MM.1S (cell line): ENCODE measurements at regions not wholly inside any gene's neighbourhood (a gene's known extent, or its start where the extent isn't known, plus 50 kb on each side); places are given as distances from the start of the nearest gene placed in this dataset.

Experiments used
- DNase-seq: peaks from one replicate; pipeline ENCODE4 v3.0.0-alpha.2; 2015
- H2AFZ ChIP-seq: fragments of 300-600 bp; sonication (generic); 2 replicates; pipeline ENCODE4 v1.6.0; 2016; ENCODE audit warnings: antibody characterized with exemption, low read length
- H3F3A ChIP-seq: fragments of 300-600 bp; sonication (generic); 2 replicates; pipeline ENCODE4 v1.6.1; 2016; ENCODE audit warnings: mild to moderate bottlenecking, antibody characterized with exemption, low read length, moderate library complexity, mixed read lengths; ENCODE audit not compliant: insufficient read depth
- H3K27ac ChIP-seq: fragments of 300-600 bp; sonication (generic); 2 replicates; pipeline ENCODE4 v1.5.1; 2016; ENCODE audit warnings: mild to moderate bottlenecking, low read length
- H3K27me3 ChIP-seq: fragments of 300-600 bp; sonication (generic); replicated peaks from 2 replicates; pipeline ENCODE4 v1.6.0; 2016; ENCODE audit warnings: low read length; ENCODE audit not compliant: insufficient read depth
- H3K36me3 ChIP-seq: fragments of 300-600 bp; sonication (generic); replicated peaks from 2 replicates; pipeline ENCODE4 v1.6.1; 2016; ENCODE audit warnings: mild to moderate bottlenecking, low read length, mixed read lengths; ENCODE audit not compliant: insufficient read depth
- H3K4me1 ChIP-seq: fragments of 300-600 bp; sonication (generic); 2 replicates; pipeline ENCODE4 v1.6.1; 2016; ENCODE audit warnings: low read length, mixed read lengths
- H3K4me2 ChIP-seq: fragments of 300-600 bp; sonication (generic); 2 replicates; pipeline ENCODE4 v1.6.0; 2016; ENCODE audit warnings: low read depth, low read length
- H3K4me3 ChIP-seq: fragments of 300-600 bp; sonication (generic); 2 replicates; pipeline ENCODE4 v1.5.1; 2016; ENCODE audit warnings: low read length, mixed read lengths
- H3K79me2 ChIP-seq: fragments of 300-600 bp; sonication (generic); 2 replicates; pipeline ENCODE4 v1.6.1; 2016; ENCODE audit warnings: mixed run types, low read length, mixed read lengths
- H3K9ac ChIP-seq: fragments of 300-600 bp; sonication (generic); 2 replicates; pipeline ENCODE4 v1.6.1; 2016; ENCODE audit warnings: low read length, mixed read lengths
- H3K9me2 ChIP-seq: fragments of 300-600 bp; sonication (generic); replicated peaks from 2 replicates; pipeline ENCODE4 v1.6.1; 2016; ENCODE audit warnings: mild to moderate bottlenecking, low read length, mixed read lengths; ENCODE audit not compliant: insufficient read depth
- H3K9me3 ChIP-seq: fragments of 300-600 bp; sonication (generic); replicated peaks from 2 replicates; pipeline ENCODE4 v1.6.1; 2016; ENCODE audit warnings: mild to moderate bottlenecking, low read length, mixed read lengths; ENCODE audit not compliant: insufficient read depth
- H4K20me1 ChIP-seq: fragments of 300-600 bp; sonication (generic); 2 replicates; pipeline ENCODE4 v1.6.1; 2016; ENCODE audit warnings: mild to moderate bottlenecking, low read length, moderate library complexity, mixed read lengths; ENCODE audit not compliant: insufficient read depth
- CTCF ChIP-seq: fragments of 300-600 bp; sonication (generic); IDR thresholded peaks from 2 replicates; pipeline ENCODE4 v1.5.1; 2016; ENCODE audit warnings: antibody characterized with exemption, low read length, mixed read lengths
- EZH2 ChIP-seq: fragments of 300-600 bp; sonication (generic); optimal IDR thresholded peaks from 2 replicates; pipeline ENCODE3; 2017; ENCODE audit warnings: low read depth, mild to moderate bottlenecking, antibody characterized with exemption, low read length, mixed read lengths
- EZH2phosphoT487 ChIP-seq: fragments of 300-600 bp; sonication (generic); IDR thresholded peaks from 2 replicates; pipeline ENCODE4 v1.6.1; 2018; ENCODE audit warnings: antibody characterized with exemption, low read length

DNA sequence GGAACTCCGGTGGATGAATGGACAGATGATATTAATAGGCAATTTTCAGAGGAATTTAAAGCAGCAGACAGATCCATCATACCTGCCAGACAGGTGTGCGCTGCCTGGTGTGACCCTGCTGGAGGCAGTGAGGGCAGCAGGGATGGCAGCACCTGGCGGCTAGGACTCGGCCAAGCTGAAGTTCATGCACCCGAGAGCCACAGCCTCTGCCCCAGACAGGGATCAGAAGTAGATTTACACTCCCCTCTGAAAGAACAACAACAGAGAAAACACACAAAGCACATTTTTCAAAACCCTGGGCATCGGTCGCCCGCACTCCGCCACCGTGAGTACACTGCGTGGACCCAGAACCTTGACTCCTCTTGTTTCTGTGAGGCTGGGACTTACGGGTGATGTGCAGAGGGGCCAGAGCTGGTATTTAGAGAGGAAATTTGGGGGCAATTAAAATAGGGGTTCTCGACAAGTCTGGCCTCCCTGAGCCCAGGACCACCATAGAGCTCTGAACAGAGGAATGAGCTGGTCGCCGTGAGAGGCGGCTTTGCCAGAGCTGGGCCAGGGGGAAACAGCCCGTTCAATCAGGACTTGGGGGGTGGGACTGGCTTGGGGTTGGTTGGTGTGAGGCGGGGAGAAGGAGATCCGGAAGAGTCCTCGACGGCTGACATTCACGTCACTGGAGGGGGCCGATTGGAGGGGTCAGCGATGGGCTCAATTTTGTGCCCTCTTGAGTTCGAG, 101.0 kb downstream of the METRNL start:
- Histone ChIP-seq H3F3A (no peaks in the 10 kb centered on the region), H3K36me3 (no peaks in the 10 kb centered on the region), H3K4me1 (no peaks in the 10 kb centered on the region), H4K20me1 (no peaks in the 10 kb centered on the region), H3K4me3 (no peak overlapping the region), H3K27ac (no peak overlapping the region), H3K9ac (no peak overlapping the region), H3K27me3 (peaks cover 81% of the 10 kb centered on the region), H3K9me3 (no peaks in the 10 kb centered on the region), H2AFZ (no peak overlapping the region), H3K4me2 (no peak overlapping the region), H3K9me2 (no peaks in the 10 kb centered on the region), H3K79me2 (no peaks in the 10 kb centered on the region)
- no peak for DNase-seq
- TF ChIP-seq EZH2 = no peak
- TF ChIP-seq CTCF = no peak
- no peak for TF ChIP-seq EZH2phosphoT487

- no peaks in the 10 kb centered on the region for H3K36me3 ChIP-seq
- H3K4me1 ChIP-seq = no peaks in the 10 kb centered on the region
- no peak for DNase-seq
- H3K9ac ChIP-seq = no peak overlapping the region
- no peak overlapping the region for H3K4me2 ChIP-seq
- no peaks in the 10 kb centered on the region for H3K9me2 ChIP-seq
- no peaks in the 10 kb centered on the region for H3K9me3 ChIP-seq
- H3K27ac ChIP-seq = no peak overlapping the region
- no peak overlapping the region for H2AFZ ChIP-seq
- H3K79me2 ChIP-seq = no peaks in the 10 kb centered on the region
- H3K27me3 ChIP-seq = peaks cover 75% of the 10 kb centered on the region
- H3F3A ChIP-seq = no peaks in the 10 kb centered on the region
- H4K20me1 ChIP-seq = no peaks in the 10 kb centered on the region
- no peak for TF ChIP-seq EZH2
- no peak for TF ChIP-seq CTCF
- no peak for TF ChIP-seq EZH2phosphoT487
- H3K4me3 ChIP-seq = no peak overlapping the region
Observed at GRCh38 chr17:83180996-83181481, 101.6 kb downstream of the METRNL start.

DNA sequence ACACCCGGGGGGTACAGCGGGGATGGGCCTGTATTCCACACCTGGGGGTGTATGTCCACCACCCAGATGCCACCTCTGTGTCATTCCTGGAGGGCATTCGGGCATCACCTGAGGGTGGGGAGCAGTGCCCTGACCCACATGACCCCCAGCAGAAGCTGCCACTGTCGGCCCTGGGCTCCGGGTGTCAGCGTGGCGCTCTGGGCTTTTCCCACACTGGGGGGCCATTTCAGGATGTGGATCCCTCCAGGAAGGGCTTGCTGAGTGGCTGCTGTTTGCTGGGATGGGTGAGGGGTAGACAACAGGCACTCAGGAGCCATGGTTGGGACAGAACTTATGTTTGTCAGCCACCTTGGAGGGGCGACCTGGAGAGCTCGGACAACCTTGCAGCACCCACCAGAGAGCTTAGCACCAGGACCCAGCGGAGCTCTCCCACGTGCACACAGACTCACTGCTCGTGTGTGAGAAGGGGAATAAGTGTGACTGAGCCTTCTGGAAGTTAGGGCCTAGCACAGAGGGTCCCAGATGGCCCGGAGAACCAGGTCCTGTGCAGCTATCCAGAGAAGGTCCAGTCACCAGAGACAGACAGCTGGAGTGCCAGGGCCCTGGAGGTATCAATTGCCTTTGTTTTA, 102.7 kb downstream of the METRNL start:
- no peaks in the 10 kb centered on the region for H3K9me3 ChIP-seq
- no peak overlapping the region for H3K9ac ChIP-seq
- TF ChIP-seq EZH2phosphoT487 (no peak), EZH2 (no peak), CTCF (no peak)
- H2AFZ ChIP-seq = no peak overlapping the region
- H3K4me1 ChIP-seq = no peaks in the 10 kb centered on the region
- H3K4me2 ChIP-seq = no peak overlapping the region
- DNase-seq = no peak
- no peak overlapping the region for H3K27ac ChIP-seq
- no peaks in the 10 kb centered on the region for H3F3A ChIP-seq
- no peaks in the 10 kb centered on the region for H3K36me3 ChIP-seq
- no peaks in the 10 kb centered on the region for H4K20me1 ChIP-seq
- peaks cover 64% of the 10 kb centered on the region for H3K27me3 ChIP-seq
- no peaks in the 10 kb centered on the region for H3K79me2 ChIP-seq
- no peaks in the 10 kb centered on the region for H3K9me2 ChIP-seq
- no peak overlapping the region for H3K4me3 ChIP-seq
